Ishikawa (cell line): ENCODE measurements at regions not wholly inside any gene's neighbourhood (a gene's known extent, or its start where the extent isn't known, plus 50 kb on each side); places are given as distances from the start of the nearest gene placed in this dataset.

Experiments used
- CEBPB ChIP-seq: IDR thresholded peaks from 2 replicates; pipeline ENCODE4 v1.6.1; 2012
- CREB1 ChIP-seq: IDR thresholded peaks from 2 replicates; pipeline ENCODE4 v1.6.1; 2012; ENCODE audit warnings: low read depth
- EGR1 ChIP-seq: IDR thresholded peaks from 2 replicates; pipeline ENCODE4 v1.6.1; 2012
- EP300 ChIP-seq: IDR thresholded peaks from 2 replicates; pipeline ENCODE4 v1.6.1; 2012; ENCODE audit warnings: borderline replicate concordance
- FOXM1 ChIP-seq: IDR thresholded peaks from 2 replicates; pipeline ENCODE4 v1.6.1; 2012; ENCODE audit warnings: low read depth, borderline replicate concordance
- RAD21 ChIP-seq: IDR thresholded peaks from 2 replicates; pipeline ENCODE4 v1.6.1; 2012; ENCODE audit warnings: low read depth
- TAF1 ChIP-seq: IDR thresholded peaks from 2 replicates; pipeline ENCODE4 v1.6.1; 2012; ENCODE audit warnings: low read depth, mild to moderate bottlenecking
- TCF12 ChIP-seq: IDR thresholded peaks from 2 replicates; pipeline ENCODE4 v1.6.1; 2012; ENCODE audit warnings: low read depth
- TEAD4 ChIP-seq: IDR thresholded peaks from 2 replicates; pipeline ENCODE4 v1.6.1; 2012
- YY1 ChIP-seq: IDR thresholded peaks from 2 replicates; pipeline ENCODE4 v1.6.1; 2012; ENCODE audit warnings: low read depth
- TF ChIP-seq, protein P1 (sequence below): IDR thresholded peaks from 2 replicates; pipeline ENCODE4 v1.6.1; 2012
- TF ChIP-seq, protein P2 (sequence below): IDR thresholded peaks from 2 replicates; pipeline ENCODE4 v1.6.1; 2012
- TF ChIP-seq, protein P3 (sequence below): IDR thresholded peaks from 2 replicates; pipeline ENCODE4 v1.6.1; 2012; ENCODE audit warnings: low read depth, mild to moderate bottlenecking

DNA sequence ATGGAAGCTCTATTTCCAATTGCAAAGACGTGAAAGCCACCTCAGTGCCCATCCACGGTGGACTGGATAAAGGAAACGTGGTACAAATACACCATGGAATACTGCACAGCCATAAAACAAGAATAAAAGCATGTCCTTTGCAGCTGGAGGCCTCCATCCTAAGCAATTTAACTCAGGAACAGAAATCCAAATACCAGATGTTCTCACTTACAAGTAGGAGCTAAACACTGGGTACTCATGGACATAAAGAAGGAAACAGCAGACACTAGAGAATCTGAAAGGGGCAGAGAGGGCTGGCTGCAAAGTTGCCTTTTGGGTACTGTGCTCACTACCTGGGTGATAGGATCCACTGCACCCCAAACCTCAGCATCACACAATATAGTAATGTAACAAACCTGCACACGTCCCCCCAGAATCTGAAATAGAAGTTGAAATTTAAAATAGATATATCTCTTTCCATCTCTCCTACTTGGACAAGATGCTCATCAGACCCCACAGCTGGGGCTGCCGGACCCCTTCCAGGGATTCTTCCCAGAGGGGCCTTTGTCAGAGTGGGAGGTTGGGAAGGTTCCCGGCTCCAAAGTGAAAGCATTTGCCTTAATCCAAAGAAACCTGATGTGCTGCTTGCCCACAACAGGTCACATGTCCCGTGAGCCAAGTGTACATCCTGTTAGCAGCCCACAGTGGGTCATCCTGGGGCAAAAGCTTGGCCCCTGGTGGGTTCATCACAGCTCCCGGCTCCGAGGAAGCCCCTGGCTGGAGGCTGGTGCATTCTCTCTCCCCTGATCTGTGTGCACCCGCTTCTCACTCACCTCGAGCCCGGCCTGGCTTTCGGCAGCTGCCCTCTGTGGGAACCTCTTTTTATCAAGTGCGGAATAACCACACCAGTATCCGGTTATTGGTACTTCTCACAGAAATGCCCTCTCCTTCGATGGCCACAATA lies 172.3 kb upstream of the PPP2R2D start:
- TF ChIP-seq, protein P1, sequence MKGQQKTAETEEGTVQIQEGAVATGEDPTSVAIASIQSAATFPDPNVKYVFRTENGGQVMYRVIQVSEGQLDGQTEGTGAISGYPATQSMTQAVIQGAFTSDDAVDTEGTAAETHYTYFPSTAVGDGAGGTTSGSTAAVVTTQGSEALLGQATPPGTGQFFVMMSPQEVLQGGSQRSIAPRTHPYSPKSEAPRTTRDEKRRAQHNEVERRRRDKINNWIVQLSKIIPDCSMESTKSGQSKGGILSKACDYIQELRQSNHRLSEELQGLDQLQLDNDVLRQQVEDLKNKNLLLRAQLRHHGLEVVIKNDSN, result no peak
- TF ChIP-seq, protein P2, sequence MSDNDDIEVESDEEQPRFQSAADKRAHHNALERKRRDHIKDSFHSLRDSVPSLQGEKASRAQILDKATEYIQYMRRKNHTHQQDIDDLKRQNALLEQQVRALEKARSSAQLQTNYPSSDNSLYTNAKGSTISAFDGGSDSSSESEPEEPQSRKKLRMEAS, result no peak
- TF ChIP-seq CREB1 (no peak), EP300 (no peak), CEBPB (no peak), TAF1 (no peak), FOXM1 (no peak), RAD21 (no peak), YY1 (no peak), EGR1 (no peak), TCF12 (no peak), TEAD4 (no peak)
- TF ChIP-seq, protein P3, sequence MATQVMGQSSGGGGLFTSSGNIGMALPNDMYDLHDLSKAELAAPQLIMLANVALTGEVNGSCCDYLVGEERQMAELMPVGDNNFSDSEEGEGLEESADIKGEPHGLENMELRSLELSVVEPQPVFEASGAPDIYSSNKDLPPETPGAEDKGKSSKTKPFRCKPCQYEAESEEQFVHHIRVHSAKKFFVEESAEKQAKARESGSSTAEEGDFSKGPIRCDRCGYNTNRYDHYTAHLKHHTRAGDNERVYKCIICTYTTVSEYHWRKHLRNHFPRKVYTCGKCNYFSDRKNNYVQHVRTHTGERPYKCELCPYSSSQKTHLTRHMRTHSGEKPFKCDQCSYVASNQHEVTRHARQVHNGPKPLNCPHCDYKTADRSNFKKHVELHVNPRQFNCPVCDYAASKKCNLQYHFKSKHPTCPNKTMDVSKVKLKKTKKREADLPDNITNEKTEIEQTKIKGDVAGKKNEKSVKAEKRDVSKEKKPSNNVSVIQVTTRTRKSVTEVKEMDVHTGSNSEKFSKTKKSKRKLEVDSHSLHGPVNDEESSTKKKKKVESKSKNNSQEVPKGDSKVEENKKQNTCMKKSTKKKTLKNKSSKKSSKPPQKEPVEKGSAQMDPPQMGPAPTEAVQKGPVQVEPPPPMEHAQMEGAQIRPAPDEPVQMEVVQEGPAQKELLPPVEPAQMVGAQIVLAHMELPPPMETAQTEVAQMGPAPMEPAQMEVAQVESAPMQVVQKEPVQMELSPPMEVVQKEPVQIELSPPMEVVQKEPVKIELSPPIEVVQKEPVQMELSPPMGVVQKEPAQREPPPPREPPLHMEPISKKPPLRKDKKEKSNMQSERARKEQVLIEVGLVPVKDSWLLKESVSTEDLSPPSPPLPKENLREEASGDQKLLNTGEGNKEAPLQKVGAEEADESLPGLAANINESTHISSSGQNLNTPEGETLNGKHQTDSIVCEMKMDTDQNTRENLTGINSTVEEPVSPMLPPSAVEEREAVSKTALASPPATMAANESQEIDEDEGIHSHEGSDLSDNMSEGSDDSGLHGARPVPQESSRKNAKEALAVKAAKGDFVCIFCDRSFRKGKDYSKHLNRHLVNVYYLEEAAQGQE, result no peak
